Smooth muscle cell (in vitro differentiated cells): ENCODE measurements at regions not wholly inside any gene's neighbourhood (a gene's known extent, or its start where the extent isn't known, plus 50 kb on each side); places are given as distances from the start of the nearest gene placed in this dataset.
"Not testable (repeated sequence)": the region's sequence is repeated elsewhere in the genome, so short reads cannot be mapped to it uniquely, and the experiment has no call there.

ENCODE experiments used
- DNase-seq: peaks from one replicate; lab custom pipeline; 2025; ENCODE audit not compliant: unreplicated experiment; lab: John Stamatoyannopoulos, UW
- H2AFZ ChIP-seq: fragments of 200-600 bp; sonication (generic); 2 replicates; pipeline ENCODE4 v1.6.0; 2016; ENCODE audit warnings: antibody characterized with exemption, low read depth, mild to moderate bottlenecking
- H3F3A ChIP-seq: fragments of 200-600 bp; sonication (generic); 2 replicates; pipeline ENCODE4 v1.6.0; 2017; ENCODE audit warnings: antibody characterized with exemption, low read depth
- H3K27ac ChIP-seq: fragments of 200-600 bp; sonication (generic); 2 replicates; pipeline ENCODE4 v1.5.1; 2016; ENCODE audit warnings: low read depth, mild to moderate bottlenecking
- H3K27me3 ChIP-seq: fragments of 200-600 bp; sonication (generic); 2 replicates; pipeline ENCODE4 v1.6.1; 2016; ENCODE audit warnings: low read depth, mild to moderate bottlenecking
- H3K36me3 ChIP-seq: fragments of 200-600 bp; sonication (generic); 2 replicates; pipeline ENCODE4 v1.5.1; 2016; ENCODE audit warnings: low read depth
- H3K4me1 ChIP-seq: fragments of 200-600 bp; sonication (generic); 2 replicates; pipeline ENCODE4 v1.5.1; 2016; ENCODE audit warnings: low read depth
- H3K4me2 ChIP-seq: fragments of 200-600 bp; sonication (generic); 2 replicates; pipeline ENCODE4 v1.6.0; 2016; ENCODE audit warnings: mild to moderate bottlenecking
- H3K4me3 ChIP-seq: fragments of 200-600 bp; sonication (generic); 2 replicates; pipeline ENCODE4 v1.5.1; 2016; ENCODE audit warnings: mild to moderate bottlenecking
- H3K79me2 ChIP-seq: fragments of 200-600 bp; sonication (generic); 2 replicates; pipeline ENCODE4 v1.6.0; 2016; ENCODE audit warnings: low read depth, mild to moderate bottlenecking
- H3K9ac ChIP-seq: fragments of 200-600 bp; sonication (generic); 2 replicates; pipeline ENCODE4 v1.6.0; 2016; ENCODE audit warnings: low read depth
- H3K9me3 ChIP-seq: fragments of 200-600 bp; sonication (generic); replicated peaks from 2 replicates; pipeline ENCODE4 v1.5.1; 2016; ENCODE audit warnings: low read depth
- H4K20me1 ChIP-seq: fragments of 200-600 bp; sonication (generic); 2 replicates; pipeline ENCODE4 v1.6.0; 2016; ENCODE audit warnings: low read depth
- WGBS: methylation state at CpG from one replicate; pipeline ENCODE4 v1.1.7; 2016; ENCODE audit warnings: low lambda C conversion rate; 5-methylcytosine and 5-hydroxymethylcytosine counted together
- TF ChIP-seq, protein P1 (sequence below): fragments of 200-600 bp; sonication (generic); IDR thresholded peaks from 2 replicates; pipeline ENCODE4 v1.5.1; 2017; ENCODE audit warnings: borderline replicate concordance, mild to moderate bottlenecking, antibody characterized with exemption; ENCODE audit not compliant: insufficient read depth, poor library complexity, severe bottlenecking

DNA sequence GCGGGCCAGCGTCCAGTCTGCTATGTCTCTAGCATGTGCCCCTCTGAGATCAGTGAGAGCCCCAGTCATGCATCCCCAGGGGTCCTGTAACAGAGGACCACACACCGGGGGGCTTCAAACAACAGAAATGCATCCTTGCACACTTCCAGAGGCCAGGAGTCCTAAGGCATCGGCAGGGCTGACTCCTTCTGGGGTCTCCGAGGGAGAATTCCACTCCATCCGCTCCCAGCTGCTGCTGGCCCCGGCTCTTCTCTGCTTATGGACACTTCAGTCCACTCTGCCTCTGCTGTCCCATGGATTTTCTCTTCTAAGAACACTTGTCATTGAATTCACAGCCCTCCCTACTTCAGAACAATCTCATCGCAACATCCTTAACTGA lies 157.6 kb downstream of the NPIPB11 start:
- H3K36me3 ChIP-seq, H3K27me3 ChIP-seq, H3F3A ChIP-seq, H3K9me3 ChIP-seq, H3K9ac ChIP-seq, H3K79me2 ChIP-seq, H3K4me2 ChIP-seq, H4K20me1 ChIP-seq, H3K4me1 ChIP-seq, H3K4me3 ChIP-seq, DNase-seq: not testable (repeated sequence)
- WGBS, result 69% methylated on average over 8 of the region's 8 CpGs
- Histone ChIP-seq H2AFZ (peak overlapping the region; percentile 72), H3K27ac (peak overlapping the region; percentile 59)

GRCh38 chr16:29248306-29248939 lies 158.1 kb downstream of the NPIPB11 start:
- not testable (repeated sequence) for H4K20me1 ChIP-seq, H3K9me3 ChIP-seq, H3K4me3 ChIP-seq, H3K27me3 ChIP-seq, H3K36me3 ChIP-seq, H3F3A ChIP-seq, DNase-seq, H3K9ac ChIP-seq, H3K79me2 ChIP-seq, H3K4me1 ChIP-seq
- peak overlapping the region; percentile 59 for H3K27ac ChIP-seq
- peak overlapping the region; percentile 72 for H2AFZ ChIP-seq
- H3K4me2 ChIP-seq, result peak overlapping the region; percentile 16
- 23% methylated on average over 18 of the region's 18 CpGs for WGBS

DNA sequence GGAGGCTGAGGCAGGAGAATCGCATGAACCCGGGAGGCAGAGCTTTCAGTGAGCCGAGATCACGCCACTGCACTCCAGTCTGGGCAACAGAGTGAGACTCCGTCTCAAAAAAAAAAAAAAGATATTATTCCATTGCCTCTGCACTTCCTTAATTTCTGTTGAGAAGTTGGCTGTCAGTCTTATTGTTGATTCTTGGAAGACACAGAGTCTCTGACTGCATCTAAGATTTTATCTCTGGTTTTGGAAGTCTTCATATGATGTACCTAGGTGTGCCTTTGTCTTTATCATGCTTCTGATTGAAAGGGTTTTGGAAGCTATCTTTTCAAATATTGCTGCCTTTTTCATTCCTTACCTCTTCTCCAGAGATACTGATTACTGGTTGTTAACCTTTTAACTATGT lies 160.4 kb downstream of the NPIPB11 start:
- H3K79me2 ChIP-seq, DNase-seq, H3F3A ChIP-seq, H3K4me3 ChIP-seq, H3K4me2 ChIP-seq, H3K27me3 ChIP-seq, H2AFZ ChIP-seq, H3K27ac ChIP-seq, H3K9me3 ChIP-seq, H3K9ac ChIP-seq, H3K4me1 ChIP-seq, H4K20me1 ChIP-seq, H3K36me3 ChIP-seq: not testable (repeated sequence)
- 79% methylated on average over 5 of the region's 5 CpGs for WGBS

GRCh38 chr16:29237971-29238370 lies 168.5 kb downstream of the NPIPB11 start:
- Histone ChIP-seq H3K36me3 (no peaks in the 10 kb centered on the region), H3K4me3 (no peak overlapping the region), H2AFZ (no peak overlapping the region), H3K27me3 (no peaks in the 10 kb centered on the region), H3K4me2 (no peak overlapping the region), H3K79me2 (no peaks in the 10 kb centered on the region), H4K20me1 (no peaks in the 10 kb centered on the region), H3K9me3 (no peaks in the 10 kb centered on the region), H3K27ac (no peak overlapping the region), H3K9ac (no peak overlapping the region), H3K4me1 (no peaks in the 10 kb centered on the region), H3F3A (no peaks in the 10 kb centered on the region)
- TF ChIP-seq, protein P1, sequence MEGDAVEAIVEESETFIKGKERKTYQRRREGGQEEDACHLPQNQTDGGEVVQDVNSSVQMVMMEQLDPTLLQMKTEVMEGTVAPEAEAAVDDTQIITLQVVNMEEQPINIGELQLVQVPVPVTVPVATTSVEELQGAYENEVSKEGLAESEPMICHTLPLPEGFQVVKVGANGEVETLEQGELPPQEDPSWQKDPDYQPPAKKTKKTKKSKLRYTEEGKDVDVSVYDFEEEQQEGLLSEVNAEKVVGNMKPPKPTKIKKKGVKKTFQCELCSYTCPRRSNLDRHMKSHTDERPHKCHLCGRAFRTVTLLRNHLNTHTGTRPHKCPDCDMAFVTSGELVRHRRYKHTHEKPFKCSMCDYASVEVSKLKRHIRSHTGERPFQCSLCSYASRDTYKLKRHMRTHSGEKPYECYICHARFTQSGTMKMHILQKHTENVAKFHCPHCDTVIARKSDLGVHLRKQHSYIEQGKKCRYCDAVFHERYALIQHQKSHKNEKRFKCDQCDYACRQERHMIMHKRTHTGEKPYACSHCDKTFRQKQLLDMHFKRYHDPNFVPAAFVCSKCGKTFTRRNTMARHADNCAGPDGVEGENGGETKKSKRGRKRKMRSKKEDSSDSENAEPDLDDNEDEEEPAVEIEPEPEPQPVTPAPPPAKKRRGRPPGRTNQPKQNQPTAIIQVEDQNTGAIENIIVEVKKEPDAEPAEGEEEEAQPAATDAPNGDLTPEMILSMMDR, result no peak
- WGBS, result 79% methylated on average over 7 of the region's 7 CpGs
- no peak for DNase-seq

DNA sequence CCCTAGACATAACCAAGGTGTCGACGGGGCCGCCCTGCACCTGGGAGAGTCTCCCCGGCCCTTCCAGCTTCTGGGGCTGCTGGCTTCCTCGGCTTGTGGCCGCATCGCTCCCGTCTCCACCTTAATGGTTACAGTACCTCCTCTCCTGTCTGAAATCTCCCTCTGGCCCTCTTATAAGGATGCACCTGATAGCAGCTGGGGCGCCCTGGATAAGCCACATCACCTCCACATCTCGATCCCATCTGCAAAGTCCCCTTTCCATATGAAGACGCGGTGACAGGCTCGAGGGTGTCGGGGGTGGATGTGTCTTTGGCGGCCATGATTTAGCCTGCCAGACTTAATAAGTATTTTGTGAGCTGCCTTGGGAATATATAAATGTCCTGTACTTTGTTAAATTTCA lies 169.0 kb downstream of the NPIPB11 start:
- H3K9ac ChIP-seq, H3K27ac ChIP-seq, H3K4me2 ChIP-seq, H3K4me3 ChIP-seq, H3K36me3 ChIP-seq, H3K27me3 ChIP-seq, H4K20me1 ChIP-seq, H3K4me1 ChIP-seq, H2AFZ ChIP-seq, H3K79me2 ChIP-seq, DNase-seq, H3K9me3 ChIP-seq, H3F3A ChIP-seq: not testable (repeated sequence)
- 96% methylated on average over 15 of the region's 15 CpGs for WGBS

DNA sequence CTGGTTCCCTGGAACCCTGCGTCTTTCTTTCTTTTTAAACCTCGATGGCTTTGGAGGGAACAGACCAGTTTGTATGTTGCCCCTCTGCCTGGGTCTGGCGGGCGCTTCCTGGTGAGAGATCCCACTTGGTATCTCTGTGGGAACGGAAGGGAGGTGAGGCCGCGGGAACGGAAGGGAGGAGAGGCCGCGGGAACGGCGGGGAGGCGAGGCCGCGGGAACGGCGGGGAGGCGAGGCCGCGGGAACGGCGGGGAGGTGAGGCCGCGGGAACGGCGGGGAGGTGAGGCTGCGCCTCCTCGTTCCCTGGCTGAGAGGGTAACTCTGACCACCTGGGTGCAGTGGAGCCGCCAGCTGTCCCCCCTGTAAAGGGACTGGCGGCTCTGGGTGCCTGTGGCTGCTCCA lies 169.5 kb downstream of the NPIPB11 start:
- WGBS, result 90% methylated on average over 20 of the region's 30 CpGs
- not testable (repeated sequence) for H3K36me3 ChIP-seq, H3K9ac ChIP-seq, H3K27ac ChIP-seq, H3F3A ChIP-seq, H3K9me3 ChIP-seq, H3K4me3 ChIP-seq, H3K4me1 ChIP-seq, H3K79me2 ChIP-seq, DNase-seq, H4K20me1 ChIP-seq, H3K4me2 ChIP-seq, H3K27me3 ChIP-seq, H2AFZ ChIP-seq

DNA sequence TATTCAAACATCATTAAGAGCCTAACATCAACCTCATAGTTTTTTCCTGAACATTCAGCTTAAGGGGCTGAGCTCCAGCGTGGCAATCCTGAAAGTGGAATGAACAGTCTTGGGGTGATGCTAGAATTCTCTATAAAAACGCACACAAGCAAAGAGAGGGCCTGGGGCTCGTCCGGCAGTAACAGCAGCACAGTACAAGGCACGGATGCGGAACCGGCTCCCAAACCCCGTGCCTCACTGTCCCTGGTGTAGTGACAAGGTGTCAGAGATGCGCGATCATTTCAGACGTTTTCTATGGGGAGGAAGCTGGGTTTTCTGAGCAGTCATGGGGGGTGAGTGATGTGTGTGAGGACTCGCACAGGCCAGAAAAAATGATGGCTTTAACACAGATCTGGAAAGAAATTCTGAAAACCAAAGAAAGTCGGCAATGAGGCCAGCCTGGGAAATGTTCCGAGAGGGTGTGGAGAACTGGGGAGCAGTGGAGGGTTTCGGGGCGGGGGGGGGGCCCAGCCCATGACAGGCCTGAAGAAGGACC lies 170.6 kb downstream of the NPIPB11 start:
- not testable (repeated sequence) for H4K20me1 ChIP-seq, H3K4me2 ChIP-seq, H3K27me3 ChIP-seq, H3K36me3 ChIP-seq, H3K79me2 ChIP-seq, H3K9ac ChIP-seq, H3K27ac ChIP-seq, H3K9me3 ChIP-seq, DNase-seq, H3K4me1 ChIP-seq, H2AFZ ChIP-seq, H3K4me3 ChIP-seq, H3F3A ChIP-seq
- 91% methylated on average over 12 of the region's 16 CpGs for WGBS
